ENCODE measurements at regions not wholly inside any gene's neighbourhood (a gene's known extent, or its start where the extent isn't known, plus 50 kb on each side); places are given as distances from the start of the nearest gene placed in this dataset.
"Not testable (repeated sequence)": the region's sequence is repeated elsewhere in the genome, so short reads cannot be mapped to it uniquely, and the experiment has no call there.

GRCh38 chr12:116452975-116453374 is 106.2 kb upstream of the MAP1LC3B2 start:
- not testable (repeated sequence) for H3K27ac ChIP-seq (ENCODE audit: low read depth, low read length, severe bottlenecking); H3K9me3 ChIP-seq (ENCODE audit: control insufficient read depth, low read length); H3K4me3 ChIP-seq (ENCODE audit: extremely low read depth, insufficient read depth, low read length, poor library complexity, severe bottlenecking); H3K36me3 ChIP-seq (ENCODE audit: control insufficient read depth, insufficient read depth, low read length)
- WGBS, 2 experiments (ENCODE audit: insufficient coverage in 2 of 2) = 91 to 96% methylated on average over 4 to 5 of the region's 5 CpGs
- peaks cover 22% of the 10 kb centered on the region for H3K4me1 ChIP-seq (ENCODE audit: control insufficient read depth, insufficient read depth, low read length, poor library complexity, severe bottlenecking)

DNA sequence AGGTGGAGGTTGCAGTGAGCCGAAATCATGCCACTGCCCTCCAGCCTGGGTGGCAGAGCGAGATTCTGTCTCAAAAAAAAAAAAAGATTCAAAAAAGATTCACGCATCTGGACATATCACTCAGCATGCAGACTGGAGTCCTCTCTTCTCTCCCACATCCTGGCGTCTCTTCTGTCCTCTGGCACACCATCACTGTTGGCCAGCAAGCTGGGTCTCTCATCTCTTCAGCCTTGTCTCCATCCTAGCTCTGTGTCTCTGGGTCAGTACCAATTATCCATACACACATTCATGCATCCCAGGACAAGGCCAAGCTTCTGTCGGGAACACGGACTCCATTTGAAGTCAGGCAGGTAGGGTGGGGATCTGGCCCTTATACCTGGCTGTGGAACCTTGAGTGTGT is 105.5 kb upstream of the MAP1LC3B2 start:
- Histone ChIP-seq H3K27ac (ENCODE audit: low read depth, low read length, severe bottlenecking) (no peak overlapping the region), H3K4me3 (ENCODE audit: extremely low read depth, insufficient read depth, low read length, poor library complexity, severe bottlenecking) (no peak overlapping the region), H3K4me1 (ENCODE audit: control insufficient read depth, insufficient read depth, low read length, poor library complexity, severe bottlenecking) (peaks cover 22% of the 10 kb centered on the region), H3K36me3 (ENCODE audit: control insufficient read depth, insufficient read depth, low read length) (no peaks in the 10 kb centered on the region), H3K9me3 (ENCODE audit: control insufficient read depth, low read length) (no peaks in the 10 kb centered on the region)
- WGBS, 2 experiments (ENCODE audit: insufficient coverage in 2 of 2) = 94 to 96% methylated on average over 4 to 6 of the region's 6 CpGs

DNA sequence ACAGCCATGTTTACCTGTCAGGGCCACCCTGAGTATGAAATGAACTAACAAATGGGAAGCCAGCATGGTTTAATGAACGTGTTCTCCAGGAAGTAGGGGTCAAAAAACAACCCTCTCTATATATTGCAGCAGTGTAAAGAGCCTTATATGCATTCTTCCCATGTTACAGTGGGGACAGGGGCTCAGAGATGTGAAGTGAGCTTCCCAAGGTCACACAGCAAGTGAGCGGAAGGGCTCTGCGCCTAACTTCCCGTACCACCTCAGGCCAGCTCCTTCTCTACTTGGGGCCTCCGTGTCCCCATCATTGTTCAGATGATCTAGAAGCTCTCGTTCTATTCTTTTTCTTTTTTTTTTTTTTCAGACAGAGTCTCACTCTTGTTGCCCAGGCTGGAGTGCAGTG is 105.1 kb upstream of the MAP1LC3B2 start:
- 67 to 83% methylated on average over 2 to 5 of the region's 6 CpGs for WGBS, 2 experiments (ENCODE audit: insufficient coverage in 2 of 2)
- Histone ChIP-seq H3K4me1 (ENCODE audit: control insufficient read depth, insufficient read depth, low read length, poor library complexity, severe bottlenecking) (peaks cover 22% of the 10 kb centered on the region), H3K4me3 (ENCODE audit: extremely low read depth, insufficient read depth, low read length, poor library complexity, severe bottlenecking) (no peak overlapping the region), H3K9me3 (ENCODE audit: control insufficient read depth, low read length) (no peaks in the 10 kb centered on the region), H3K36me3 (ENCODE audit: control insufficient read depth, insufficient read depth, low read length) (no peaks in the 10 kb centered on the region), H3K27ac (ENCODE audit: low read depth, low read length, severe bottlenecking) (no peak overlapping the region)

DNA sequence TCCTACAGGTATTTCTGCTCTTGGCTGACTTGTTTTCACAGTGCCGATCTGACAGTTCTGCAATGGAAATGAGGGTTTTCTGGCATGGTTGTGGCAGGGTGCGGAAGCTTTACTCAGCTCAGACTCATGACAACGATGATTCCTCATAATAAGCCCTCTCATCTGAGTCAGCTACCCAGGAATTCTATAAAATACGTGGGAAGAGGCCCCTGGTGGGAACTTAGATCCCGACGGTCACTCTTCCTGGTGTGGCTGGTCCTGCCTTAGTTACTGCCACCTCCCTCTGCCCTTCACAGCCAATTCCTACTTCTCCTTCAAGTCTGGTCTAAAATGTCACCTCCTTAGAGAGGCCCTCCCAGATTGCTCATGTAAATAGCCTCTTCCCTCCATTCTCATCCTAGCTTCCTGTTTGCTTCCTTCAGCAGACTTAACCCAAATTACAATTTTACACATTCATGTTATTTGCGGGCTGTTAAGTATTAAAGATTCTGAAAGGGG is 104.2 kb upstream of the MAP1LC3B2 start:
- WGBS, 2 experiments (ENCODE audit: insufficient coverage in 2 of 2) = 45 to 61% methylated on average over 3 to 6 of the region's 7 CpGs
- Histone ChIP-seq H3K36me3 (ENCODE audit: control insufficient read depth, insufficient read depth, low read length) (no peaks in the 10 kb centered on the region), H3K4me3 (ENCODE audit: extremely low read depth, insufficient read depth, low read length, poor library complexity, severe bottlenecking) (no peak overlapping the region), H3K9me3 (ENCODE audit: control insufficient read depth, low read length) (no peaks in the 10 kb centered on the region), H3K27ac (ENCODE audit: low read depth, low read length, severe bottlenecking) (peak overlapping the region; percentile 96), H3K4me1 (ENCODE audit: control insufficient read depth, insufficient read depth, low read length, poor library complexity, severe bottlenecking) (peaks cover 22% of the 10 kb centered on the region)

DNA sequence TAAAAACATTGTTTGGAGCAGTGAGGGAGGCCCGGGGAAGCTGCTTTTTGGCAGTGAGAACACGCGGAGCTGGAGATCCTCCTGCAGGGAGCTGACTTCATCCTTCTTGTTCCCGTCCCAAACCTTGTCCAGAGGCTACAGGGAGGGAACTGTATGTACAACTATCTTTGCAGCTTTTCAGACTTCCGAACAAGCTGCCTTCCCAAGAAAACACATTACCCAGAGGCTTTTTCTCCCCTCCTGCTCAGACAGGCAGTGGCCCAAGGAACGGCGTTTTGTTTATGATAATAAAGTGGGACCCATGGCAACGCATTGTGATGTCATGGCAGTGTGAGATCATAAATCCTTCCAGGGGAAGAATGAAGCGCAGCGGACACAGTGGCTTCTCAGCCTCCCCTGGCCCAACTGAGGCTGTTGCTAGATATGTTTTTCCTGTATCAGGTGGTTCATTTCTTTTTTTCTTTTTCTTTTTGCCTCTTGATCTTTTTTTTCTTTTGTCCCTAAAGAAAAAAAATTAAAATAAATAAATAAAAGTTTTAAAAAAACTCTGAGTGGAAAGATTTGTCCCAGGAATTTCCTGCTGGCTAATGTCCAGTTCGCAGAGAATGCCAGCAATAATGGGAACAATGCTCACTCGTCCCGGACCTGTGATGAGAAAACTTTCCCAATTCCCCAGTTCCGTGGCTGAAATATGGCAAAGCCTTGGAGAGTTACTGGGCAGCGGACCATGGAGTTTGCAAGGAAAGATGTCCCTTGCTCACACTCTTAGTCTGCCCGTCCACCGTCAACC is 103.4 kb upstream of the MAP1LC3B2 start:
- Histone ChIP-seq H3K36me3 (ENCODE audit: control insufficient read depth, insufficient read depth, low read length) (no peaks in the 10 kb centered on the region), H3K9me3 (ENCODE audit: control insufficient read depth, low read length) (no peaks in the 10 kb centered on the region), H3K27ac (ENCODE audit: low read depth, low read length, severe bottlenecking) (peak overlapping the region; percentile 96), H3K4me3 (ENCODE audit: extremely low read depth, insufficient read depth, low read length, poor library complexity, severe bottlenecking) (no peak overlapping the region), H3K4me1 (ENCODE audit: control insufficient read depth, insufficient read depth, low read length, poor library complexity, severe bottlenecking) (peaks cover 22% of the 10 kb centered on the region)
- WGBS, 2 experiments (ENCODE audit: insufficient coverage in 2 of 2) = 73 to 87% methylated on average over 11 to 13 of the region's 17 CpGs

GRCh38 chr12:116456330-116457082 is 102.7 kb upstream of the MAP1LC3B2 start:
- H3K27ac ChIP-seq (ENCODE audit: low read depth, low read length, severe bottlenecking) = peak overlapping the region; percentile 96
- WGBS, 2 experiments (ENCODE audit: insufficient coverage in 2 of 2) = 68 to 77% methylated on average over 5 to 11 of the region's 15 CpGs

DNA sequence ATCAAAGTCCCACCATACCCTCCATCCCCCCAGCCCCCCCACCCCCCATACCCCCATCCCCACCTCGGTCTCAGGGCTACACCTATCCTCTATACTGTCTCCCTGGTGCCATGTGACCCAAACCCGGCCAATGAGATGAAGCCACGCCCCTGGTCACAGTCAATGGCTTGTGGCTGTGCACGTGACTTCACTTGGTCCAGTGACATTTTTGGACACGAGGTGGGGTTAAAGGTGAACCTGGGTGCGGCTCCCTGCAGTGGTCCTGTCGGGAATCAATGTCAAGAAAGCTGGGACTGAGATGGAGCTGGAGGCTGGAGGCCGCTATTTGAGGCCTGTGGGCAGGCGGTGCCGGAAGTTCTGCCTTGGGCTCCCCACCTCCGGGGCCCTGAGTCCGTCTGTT is 100.7 kb upstream of the MAP1LC3B2 start:
- Histone ChIP-seq H3K27ac (ENCODE audit: low read depth, low read length, severe bottlenecking) (no peak overlapping the region), H3K9me3 (ENCODE audit: control insufficient read depth, low read length) (no peaks in the 10 kb centered on the region), H3K4me1 (ENCODE audit: control insufficient read depth, insufficient read depth, low read length, poor library complexity, severe bottlenecking) (peaks cover 22% of the 10 kb centered on the region), H3K4me3 (ENCODE audit: extremely low read depth, insufficient read depth, low read length, poor library complexity, severe bottlenecking) (no peak overlapping the region), H3K36me3 (ENCODE audit: control insufficient read depth, insufficient read depth, low read length) (no peaks in the 10 kb centered on the region)
- 94% methylated on average over 5 to 11 of the region's 12 CpGs for WGBS, 2 experiments (ENCODE audit: insufficient coverage in 2 of 2)

More at GRCh38 chr12:116456330-116457082, 102.7 kb upstream of the MAP1LC3B2 start:
- Histone ChIP-seq H3K4me1 (ENCODE audit: control insufficient read depth, insufficient read depth, low read length, poor library complexity, severe bottlenecking) (peaks cover 22% of the 10 kb centered on the region), H3K4me3 (ENCODE audit: extremely low read depth, insufficient read depth, low read length, poor library complexity, severe bottlenecking) (no peak overlapping the region), H3K9me3 (ENCODE audit: control insufficient read depth, low read length) (no peaks in the 10 kb centered on the region), H3K36me3 (ENCODE audit: control insufficient read depth, insufficient read depth, low read length) (no peaks in the 10 kb centered on the region)

- Histone ChIP-seq H3K27ac (ENCODE audit: low read depth, low read length, severe bottlenecking) (peak overlapping the region; percentile 3), H3K4me1 (ENCODE audit: control insufficient read depth, insufficient read depth, low read length, poor library complexity, severe bottlenecking) (peaks cover 22% of the 10 kb centered on the region), H3K4me3 (ENCODE audit: extremely low read depth, insufficient read depth, low read length, poor library complexity, severe bottlenecking) (no peak overlapping the region), H3K36me3 (ENCODE audit: control insufficient read depth, insufficient read depth, low read length) (no peaks in the 10 kb centered on the region), H3K9me3 (ENCODE audit: control insufficient read depth, low read length) (no peaks in the 10 kb centered on the region)
- 92 to 93% methylated on average over 11 of the region's 21 CpGs for WGBS, 2 experiments (ENCODE audit: insufficient coverage in 2 of 2)
Observed at GRCh38 chr12:116459011-116459875, 99.9 kb upstream of the MAP1LC3B2 start.

DNA sequence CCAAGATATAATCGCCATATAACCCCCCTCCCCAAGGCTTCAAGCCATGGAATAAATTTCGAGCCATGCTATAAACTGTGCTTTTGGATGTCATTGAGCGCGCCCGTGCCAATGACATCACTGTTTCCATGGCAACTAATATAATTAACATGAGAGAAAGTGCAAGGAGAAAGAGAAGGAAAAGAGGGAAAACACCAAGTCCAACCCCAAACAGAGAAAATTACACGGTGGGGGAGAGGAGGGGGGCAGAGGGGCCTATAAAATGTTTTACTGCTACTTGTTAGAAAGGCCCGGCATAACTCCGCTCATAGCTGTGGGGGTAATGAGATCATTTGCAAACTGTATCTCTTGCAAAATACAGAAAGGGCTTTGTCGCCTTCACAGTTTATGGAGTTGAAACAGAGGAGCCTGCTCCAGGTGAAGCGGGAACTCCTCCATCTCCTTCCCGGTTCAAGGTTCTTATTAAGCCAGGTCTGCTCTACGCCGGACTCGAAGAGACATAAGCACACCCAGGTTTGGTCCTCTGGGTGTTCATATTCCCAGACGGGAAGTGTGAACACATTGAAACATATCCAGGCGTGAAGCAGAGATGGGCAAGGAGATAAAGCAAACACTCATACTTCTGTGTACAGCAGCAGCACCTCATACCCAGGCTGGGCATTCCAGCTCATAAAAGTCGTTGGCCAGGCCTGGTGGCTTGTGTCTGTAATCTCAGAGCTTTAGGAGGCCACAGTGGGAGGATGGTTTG is 99.1 kb upstream of the MAP1LC3B2 start:
- no peak overlapping the region for H3K4me3 ChIP-seq (ENCODE audit: extremely low read depth, insufficient read depth, low read length, poor library complexity, severe bottlenecking)
- H3K4me1 ChIP-seq (ENCODE audit: control insufficient read depth, insufficient read depth, low read length, poor library complexity, severe bottlenecking) = peaks cover 17% of the 10 kb centered on the region
- no peaks in the 10 kb centered on the region for H3K36me3 ChIP-seq (ENCODE audit: control insufficient read depth, insufficient read depth, low read length)
- H3K9me3 ChIP-seq (ENCODE audit: control insufficient read depth, low read length) = no peaks in the 10 kb centered on the region
- 86 to 91% methylated on average over 10 to 13 of the region's 17 CpGs for WGBS, 2 experiments (ENCODE audit: insufficient coverage in 2 of 2)
- H3K27ac ChIP-seq (ENCODE audit: low read depth, low read length, severe bottlenecking) = peak overlapping the region; percentile 3

- no peak overlapping the region for H3K27ac ChIP-seq (ENCODE audit: low read depth, low read length, severe bottlenecking)
- H3K4me3 ChIP-seq (ENCODE audit: extremely low read depth, insufficient read depth, low read length, poor library complexity, severe bottlenecking) = no peak overlapping the region
- no peaks in the 10 kb centered on the region for H3K36me3 ChIP-seq (ENCODE audit: control insufficient read depth, insufficient read depth, low read length)
- peaks cover 8% of the 10 kb centered on the region for H3K4me1 ChIP-seq (ENCODE audit: control insufficient read depth, insufficient read depth, low read length, poor library complexity, severe bottlenecking)
- no peaks in the 10 kb centered on the region for H3K9me3 ChIP-seq (ENCODE audit: control insufficient read depth, low read length)
- WGBS, 2 experiments (ENCODE audit: insufficient coverage in 2 of 2) = 90 to 95% methylated on average over 4 to 6 of the region's 6 CpGs
Observed at GRCh38 chr12:116461060-116461459, 98.1 kb upstream of the MAP1LC3B2 start.

Measured in mesodermal cell (in vitro differentiated cells).